Ishikawa (cell line): ENCODE measurements at regions not wholly inside any gene's neighbourhood (a gene's known extent, or its start where the extent isn't known, plus 50 kb on each side); places are given as distances from the start of the nearest gene placed in this dataset.

Experiments
- CEBPB ChIP-seq: IDR thresholded peaks from 2 replicates; pipeline ENCODE4 v1.6.1; 2012
- EP300 ChIP-seq: IDR thresholded peaks from 2 replicates; pipeline ENCODE4 v1.6.1; 2012; ENCODE audit warnings: borderline replicate concordance
- FOXM1 ChIP-seq: IDR thresholded peaks from 2 replicates; pipeline ENCODE4 v1.6.1; 2012; ENCODE audit warnings: low read depth, borderline replicate concordance
- NFIC ChIP-seq: IDR thresholded peaks from 2 replicates; pipeline ENCODE4 v1.6.1; 2012
- RAD21 ChIP-seq: IDR thresholded peaks from 2 replicates; pipeline ENCODE4 v1.6.1; 2012; ENCODE audit warnings: low read depth
- TAF1 ChIP-seq: IDR thresholded peaks from 2 replicates; pipeline ENCODE4 v1.6.1; 2012; ENCODE audit warnings: low read depth, mild to moderate bottlenecking
- TEAD4 ChIP-seq: IDR thresholded peaks from 2 replicates; pipeline ENCODE4 v1.6.1; 2012
- YY1 ChIP-seq: IDR thresholded peaks from 2 replicates; pipeline ENCODE4 v1.6.1; 2012; ENCODE audit warnings: low read depth
- TF ChIP-seq, protein P1 (sequence below): IDR thresholded peaks from 2 replicates; pipeline ENCODE4 v1.6.1; 2012; ENCODE audit warnings: low read depth, mild to moderate bottlenecking

DNA sequence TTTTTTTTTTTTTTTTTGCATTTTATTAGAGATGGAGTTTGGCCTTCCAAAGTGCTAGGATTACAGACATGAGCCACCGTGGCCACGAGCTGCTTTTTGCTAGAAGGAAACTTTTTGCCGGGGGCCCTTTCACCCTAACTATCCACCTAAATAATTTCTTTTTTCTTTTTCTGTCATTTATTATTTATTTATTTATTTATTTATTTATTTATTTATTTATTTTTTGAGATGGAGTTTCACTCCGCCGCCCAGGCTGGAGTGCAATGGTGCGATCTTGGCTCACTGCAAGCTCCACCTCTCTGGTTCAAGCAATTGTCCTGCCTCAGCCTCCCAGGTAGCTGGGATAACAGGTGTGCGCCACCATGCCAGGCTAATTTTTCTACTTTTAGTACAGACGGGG lies 303.9 kb downstream of the ASMT start:
- no peak for TF ChIP-seq TEAD4
- no peak for TF ChIP-seq CEBPB
- TF ChIP-seq, protein P1, sequence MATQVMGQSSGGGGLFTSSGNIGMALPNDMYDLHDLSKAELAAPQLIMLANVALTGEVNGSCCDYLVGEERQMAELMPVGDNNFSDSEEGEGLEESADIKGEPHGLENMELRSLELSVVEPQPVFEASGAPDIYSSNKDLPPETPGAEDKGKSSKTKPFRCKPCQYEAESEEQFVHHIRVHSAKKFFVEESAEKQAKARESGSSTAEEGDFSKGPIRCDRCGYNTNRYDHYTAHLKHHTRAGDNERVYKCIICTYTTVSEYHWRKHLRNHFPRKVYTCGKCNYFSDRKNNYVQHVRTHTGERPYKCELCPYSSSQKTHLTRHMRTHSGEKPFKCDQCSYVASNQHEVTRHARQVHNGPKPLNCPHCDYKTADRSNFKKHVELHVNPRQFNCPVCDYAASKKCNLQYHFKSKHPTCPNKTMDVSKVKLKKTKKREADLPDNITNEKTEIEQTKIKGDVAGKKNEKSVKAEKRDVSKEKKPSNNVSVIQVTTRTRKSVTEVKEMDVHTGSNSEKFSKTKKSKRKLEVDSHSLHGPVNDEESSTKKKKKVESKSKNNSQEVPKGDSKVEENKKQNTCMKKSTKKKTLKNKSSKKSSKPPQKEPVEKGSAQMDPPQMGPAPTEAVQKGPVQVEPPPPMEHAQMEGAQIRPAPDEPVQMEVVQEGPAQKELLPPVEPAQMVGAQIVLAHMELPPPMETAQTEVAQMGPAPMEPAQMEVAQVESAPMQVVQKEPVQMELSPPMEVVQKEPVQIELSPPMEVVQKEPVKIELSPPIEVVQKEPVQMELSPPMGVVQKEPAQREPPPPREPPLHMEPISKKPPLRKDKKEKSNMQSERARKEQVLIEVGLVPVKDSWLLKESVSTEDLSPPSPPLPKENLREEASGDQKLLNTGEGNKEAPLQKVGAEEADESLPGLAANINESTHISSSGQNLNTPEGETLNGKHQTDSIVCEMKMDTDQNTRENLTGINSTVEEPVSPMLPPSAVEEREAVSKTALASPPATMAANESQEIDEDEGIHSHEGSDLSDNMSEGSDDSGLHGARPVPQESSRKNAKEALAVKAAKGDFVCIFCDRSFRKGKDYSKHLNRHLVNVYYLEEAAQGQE = no peak
- no peak for TF ChIP-seq TAF1
- no peak for TF ChIP-seq FOXM1
- TF ChIP-seq EP300 = no peak
- no peak for TF ChIP-seq NFIC
- no peak for TF ChIP-seq YY1
- TF ChIP-seq RAD21 = no peak
